GM23338 (cell line): ENCODE measurements at regions not wholly inside any gene's neighbourhood (a gene's known extent, or its start where the extent isn't known, plus 50 kb on each side); places are given as distances from the start of the nearest gene placed in this dataset.

Experiments
- CTCF ChIP-seq, 2 experiments: fragments of 200-600 bp in 1 of 2; sonication (generic) in 1 of 2; conservative IDR thresholded peaks; 2 replicates each; pipeline versions ENCODE4 v1.5.1 to v1.6.1; 2016 to 2017; ENCODE audit warnings: antibody characterized with exemption in 2 of 2, low read depth in 2 of 2, mild to moderate bottlenecking in 2 of 2, moderate library complexity in 1 of 2
- EZH2 ChIP-seq: fragments of 200-600 bp; sonication (generic); IDR thresholded peaks from one replicate; pipeline ENCODE4 v1.8.0; 2017; ENCODE audit warnings: antibody characterized with exemption, mild to moderate bottlenecking, low read depth; ENCODE audit not compliant: unreplicated experiment
- EZH2phosphoT487 ChIP-seq: fragments of 200-600 bp; sonication (generic); IDR thresholded peaks from one replicate; pipeline ENCODE4 v1.8.1; 2018; ENCODE audit warnings: antibody characterized with exemption; ENCODE audit not compliant: unreplicated experiment
- JUNB ChIP-seq: IDR thresholded peaks from one replicate; pipeline ENCODE4 v1.6.1; 2016; ENCODE audit warnings: antibody characterized with exemption; ENCODE audit not compliant: unreplicated experiment
- NANOG ChIP-seq: IDR thresholded peaks from 2 replicates; pipeline ENCODE4 v1.6.1; 2016; ENCODE audit warnings: antibody characterized with exemption, borderline replicate concordance
- POLR2AphosphoS5 ChIP-seq: IDR thresholded peaks from 2 replicates; pipeline ENCODE4 v1.6.1; 2016; ENCODE audit warnings: antibody characterized with exemption, low read depth
- ZNF114 ChIP-seq: fragments of 250-450 bp; sonication (Bioruptor Pico); IDR thresholded peaks from 2 replicates; pipeline ENCODE4 v1.5.0; 2020; ENCODE audit warnings: mild to moderate bottlenecking, moderate library complexity
- ZNF462 ChIP-seq: fragments of 250-450 bp; sonication (Bioruptor Pico); IDR thresholded peaks from 2 replicates; pipeline ENCODE4 v1.5.0; 2020; ENCODE audit warnings: mild to moderate bottlenecking, moderate library complexity
- TF ChIP-seq, protein P1 (sequence below): IDR thresholded peaks from one replicate; pipeline ENCODE4 v1.6.1; 2018; ENCODE audit warnings: antibody characterized with exemption; ENCODE audit not compliant: unreplicated experiment

DNA sequence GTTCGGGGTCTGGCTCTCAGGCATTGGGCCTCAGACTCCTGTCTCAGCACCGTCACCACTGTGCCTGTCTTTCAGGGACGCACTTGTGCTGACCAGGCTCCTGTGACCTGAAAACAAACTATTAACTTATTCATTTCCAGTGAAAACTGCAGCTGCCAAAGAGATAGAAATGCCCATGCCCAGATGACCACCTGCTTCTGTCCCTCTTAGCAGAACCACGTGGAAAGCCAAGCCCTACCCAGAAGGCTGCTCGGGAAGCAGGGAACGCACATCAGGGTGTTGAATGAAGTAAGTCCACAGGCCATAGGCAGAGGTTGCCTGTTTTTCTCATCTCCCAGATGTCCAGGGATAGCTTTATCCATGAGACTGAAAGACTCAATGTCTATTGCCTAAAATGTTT is 219.3 kb downstream of the EBLN2 start (continued):
- TF ChIP-seq ZNF462 (CRISPR knock-in tag) (no peak), CTCF (conservative IDR thresholded peaks at IDR 0.05; ENCODE audit: low read depth in 2 of 2) (no peak), EZH2phosphoT487 (no peak), JUNB (no peak), ZNF114 (CRISPR knock-in tag) (no peak), NANOG (no peak), EZH2 (no peak), POLR2AphosphoS5 (no peak)
- TF ChIP-seq, protein P1, sequence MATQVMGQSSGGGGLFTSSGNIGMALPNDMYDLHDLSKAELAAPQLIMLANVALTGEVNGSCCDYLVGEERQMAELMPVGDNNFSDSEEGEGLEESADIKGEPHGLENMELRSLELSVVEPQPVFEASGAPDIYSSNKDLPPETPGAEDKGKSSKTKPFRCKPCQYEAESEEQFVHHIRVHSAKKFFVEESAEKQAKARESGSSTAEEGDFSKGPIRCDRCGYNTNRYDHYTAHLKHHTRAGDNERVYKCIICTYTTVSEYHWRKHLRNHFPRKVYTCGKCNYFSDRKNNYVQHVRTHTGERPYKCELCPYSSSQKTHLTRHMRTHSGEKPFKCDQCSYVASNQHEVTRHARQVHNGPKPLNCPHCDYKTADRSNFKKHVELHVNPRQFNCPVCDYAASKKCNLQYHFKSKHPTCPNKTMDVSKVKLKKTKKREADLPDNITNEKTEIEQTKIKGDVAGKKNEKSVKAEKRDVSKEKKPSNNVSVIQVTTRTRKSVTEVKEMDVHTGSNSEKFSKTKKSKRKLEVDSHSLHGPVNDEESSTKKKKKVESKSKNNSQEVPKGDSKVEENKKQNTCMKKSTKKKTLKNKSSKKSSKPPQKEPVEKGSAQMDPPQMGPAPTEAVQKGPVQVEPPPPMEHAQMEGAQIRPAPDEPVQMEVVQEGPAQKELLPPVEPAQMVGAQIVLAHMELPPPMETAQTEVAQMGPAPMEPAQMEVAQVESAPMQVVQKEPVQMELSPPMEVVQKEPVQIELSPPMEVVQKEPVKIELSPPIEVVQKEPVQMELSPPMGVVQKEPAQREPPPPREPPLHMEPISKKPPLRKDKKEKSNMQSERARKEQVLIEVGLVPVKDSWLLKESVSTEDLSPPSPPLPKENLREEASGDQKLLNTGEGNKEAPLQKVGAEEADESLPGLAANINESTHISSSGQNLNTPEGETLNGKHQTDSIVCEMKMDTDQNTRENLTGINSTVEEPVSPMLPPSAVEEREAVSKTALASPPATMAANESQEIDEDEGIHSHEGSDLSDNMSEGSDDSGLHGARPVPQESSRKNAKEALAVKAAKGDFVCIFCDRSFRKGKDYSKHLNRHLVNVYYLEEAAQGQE: no peak
